Omental fat pad (tissue), 3 donors: ENCODE measurements at regions not wholly inside any gene's neighbourhood (a gene's known extent, or its start where the extent isn't known, plus 50 kb on each side); places are given as distances from the start of the nearest gene placed in this dataset.
"Not testable (repeated sequence)": the region's sequence is repeated elsewhere in the genome, so short reads cannot be mapped to it uniquely, and the experiment has no call there.

Experiments used
- ATAC-seq: fragments of 150-250 bp; one replicate; pipeline ENCODE4 v1.9.1; 2016; ENCODE audit warnings: mild to moderate bottlenecking, moderate library complexity; ENCODE audit not compliant: low FRiP score
- DNase-seq: peaks from one replicate; pipeline ENCODE4 v3.0.0-alpha.2; 2019; ENCODE audit warnings: low spot score
- TF ChIP-seq, protein P1 (sequence below), 3 donors: fragments of 450-650 bp; IDR thresholded peaks; one replicate each; pipeline ENCODE4 v1.5.1; 2016 to 2017; ENCODE audit warnings: antibody characterized with exemption in 3 of 3, mild to moderate bottlenecking in 3 of 3, moderate library complexity in 2 of 3

GRCh38 chrX:116321711-116322110, 114.7 kb upstream of the SLC6A14 start:
- TF ChIP-seq, protein P1, sequence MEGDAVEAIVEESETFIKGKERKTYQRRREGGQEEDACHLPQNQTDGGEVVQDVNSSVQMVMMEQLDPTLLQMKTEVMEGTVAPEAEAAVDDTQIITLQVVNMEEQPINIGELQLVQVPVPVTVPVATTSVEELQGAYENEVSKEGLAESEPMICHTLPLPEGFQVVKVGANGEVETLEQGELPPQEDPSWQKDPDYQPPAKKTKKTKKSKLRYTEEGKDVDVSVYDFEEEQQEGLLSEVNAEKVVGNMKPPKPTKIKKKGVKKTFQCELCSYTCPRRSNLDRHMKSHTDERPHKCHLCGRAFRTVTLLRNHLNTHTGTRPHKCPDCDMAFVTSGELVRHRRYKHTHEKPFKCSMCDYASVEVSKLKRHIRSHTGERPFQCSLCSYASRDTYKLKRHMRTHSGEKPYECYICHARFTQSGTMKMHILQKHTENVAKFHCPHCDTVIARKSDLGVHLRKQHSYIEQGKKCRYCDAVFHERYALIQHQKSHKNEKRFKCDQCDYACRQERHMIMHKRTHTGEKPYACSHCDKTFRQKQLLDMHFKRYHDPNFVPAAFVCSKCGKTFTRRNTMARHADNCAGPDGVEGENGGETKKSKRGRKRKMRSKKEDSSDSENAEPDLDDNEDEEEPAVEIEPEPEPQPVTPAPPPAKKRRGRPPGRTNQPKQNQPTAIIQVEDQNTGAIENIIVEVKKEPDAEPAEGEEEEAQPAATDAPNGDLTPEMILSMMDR (IDR thresholded peaks at IDR 0.05) = no peak
- no peak for DNase-seq
- ATAC-seq = no peak

GRCh38 chrX:116332026-116332425, 104.4 kb upstream of the SLC6A14 start:
- not testable (repeated sequence) for DNase-seq, ATAC-seq

DNA sequence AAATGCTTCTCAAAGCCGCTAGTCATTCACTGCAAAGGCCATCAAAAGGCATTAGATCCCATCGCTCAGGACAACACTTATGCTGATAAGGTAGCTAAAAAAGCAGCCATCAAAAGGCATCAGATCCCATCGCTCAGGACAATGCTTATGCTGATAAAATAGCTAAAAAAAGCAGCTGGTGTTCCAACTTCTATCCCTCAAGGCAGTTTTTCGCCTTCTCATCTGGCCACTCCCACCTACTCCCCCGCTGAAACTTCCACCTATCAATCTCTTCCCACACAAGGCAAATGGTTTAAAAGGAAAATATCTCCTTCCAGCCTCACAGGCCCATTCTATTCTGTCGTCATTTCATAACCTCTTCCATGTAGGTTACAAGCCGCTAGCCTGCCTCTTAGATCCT, 101.6 kb upstream of the SLC6A14 start:
- DNase-seq, ATAC-seq: not testable (repeated sequence)

DNA sequence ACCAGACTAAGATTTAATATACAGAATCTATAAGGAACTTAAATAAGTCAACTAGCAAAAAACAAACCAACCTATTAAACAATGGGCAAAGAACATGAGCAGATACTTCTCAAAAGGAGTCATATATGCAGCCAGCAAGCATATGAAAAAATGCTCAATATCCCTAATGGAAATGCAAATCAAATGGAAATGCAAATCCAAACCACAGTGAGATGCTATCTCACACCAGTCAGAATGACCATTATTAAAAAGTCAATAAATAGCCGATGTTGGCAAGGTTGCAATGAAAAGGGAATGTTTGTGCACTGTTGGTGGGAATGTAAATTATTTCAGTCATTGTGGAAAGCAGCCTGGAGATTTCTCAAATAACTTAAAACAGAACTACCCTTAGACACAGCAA, 97.0 kb upstream of the SLC6A14 start:
- no peak for DNase-seq
- TF ChIP-seq, protein P1 (IDR thresholded peaks at IDR 0.05) = no peak
- no peak for ATAC-seq

DNA sequence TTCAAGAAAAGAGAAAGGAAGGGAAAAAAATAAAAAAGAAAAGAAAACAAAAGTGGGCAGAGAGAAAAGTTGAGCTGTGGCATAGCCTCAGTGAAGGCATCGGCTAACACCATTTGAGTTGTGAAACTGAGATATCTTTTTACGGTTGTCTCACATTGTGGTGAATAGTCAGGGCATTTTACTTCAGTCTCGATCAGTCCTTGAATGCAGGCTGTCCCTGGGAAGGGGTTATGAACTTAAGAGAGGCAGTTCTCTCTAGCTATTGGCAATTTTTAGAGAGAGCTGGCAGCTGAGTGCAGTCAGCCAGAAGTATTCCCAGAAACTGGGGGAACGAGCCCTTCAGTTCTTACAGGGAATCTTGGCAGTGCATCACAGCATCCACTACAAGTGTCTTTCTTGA, 93.5 kb upstream of the SLC6A14 start:
- TF ChIP-seq, protein P1 (IDR thresholded peaks at IDR 0.05) = no peak
- ATAC-seq (no peak), DNase-seq (no peak)

DNA sequence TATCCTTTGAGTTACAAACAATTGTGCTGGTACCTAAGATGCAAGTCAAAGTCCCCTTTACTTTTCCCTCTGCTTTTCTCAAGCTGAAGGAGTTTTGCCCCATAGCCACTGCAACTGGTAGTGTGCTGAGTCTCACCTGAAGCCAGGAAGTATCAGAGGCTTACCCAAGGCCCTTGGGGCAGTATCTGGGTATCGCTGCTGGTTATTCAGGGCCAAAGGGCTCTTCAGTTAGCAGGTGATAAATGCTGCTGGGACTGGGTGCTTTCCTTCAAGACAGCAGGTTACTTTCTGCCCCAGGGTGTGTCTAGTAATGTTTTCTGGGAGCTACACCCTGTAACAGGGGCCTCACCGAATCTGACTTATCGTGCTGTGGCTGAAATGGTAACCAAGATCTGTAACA, 90.4 kb upstream of the SLC6A14 start:
- ATAC-seq = no peak
- DNase-seq = no peak
- TF ChIP-seq, protein P1 (IDR thresholded peaks at IDR 0.05) = no peak

GRCh38 chrX:116357329-116357728, 79.1 kb upstream of the SLC6A14 start:
- ATAC-seq (no peak), DNase-seq (no peak)
- TF ChIP-seq, protein P1 (IDR thresholded peaks at IDR 0.05) = no peak

DNA sequence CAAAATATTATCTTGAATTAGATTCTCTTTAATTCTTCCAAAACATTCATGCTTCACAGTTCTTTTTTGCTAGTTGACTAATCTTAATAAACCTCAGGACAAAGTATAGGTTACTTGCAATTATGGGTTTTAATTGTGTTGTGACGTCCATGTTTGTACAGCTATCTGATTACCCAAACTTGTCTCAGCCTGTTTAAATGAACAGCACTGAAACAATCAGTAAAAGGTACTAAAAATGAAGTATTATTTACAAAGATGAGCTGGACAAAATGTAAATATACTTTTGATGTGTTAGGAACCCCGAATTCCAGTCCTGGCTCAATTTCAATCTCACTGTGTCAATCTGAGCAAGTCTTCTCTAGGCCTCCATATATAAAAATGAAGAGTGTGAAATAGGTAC, 57.4 kb upstream of the SLC6A14 start:
- ATAC-seq (no peak), DNase-seq (no peak)
- TF ChIP-seq, protein P1 (IDR thresholded peaks at IDR 0.05) = no peak
